Liver (tissue), 3 donors: ENCODE measurements at regions not wholly inside any gene's neighbourhood (a gene's known extent, or its start where the extent isn't known, plus 50 kb on each side); places are given as distances from the start of the nearest gene placed in this dataset.

ENCODE experiments used
- EGR1 ChIP-seq, 2 donors: IDR thresholded peaks; 2 replicates each; pipeline ENCODE4 v1.6.1; 2016 to 2018; ENCODE audit warnings: antibody characterized with exemption in 2 of 2, low read depth in 2 of 2
- FOXA1 ChIP-seq: IDR thresholded peaks from 2 replicates; pipeline ENCODE4 v1.6.1; 2016; ENCODE audit warnings: antibody characterized with exemption
- GABPA ChIP-seq, 2 donors: IDR thresholded peaks in 1 of 2; conservative IDR thresholded peaks in 1 of 2; 2 replicates each; pipeline ENCODE4 v1.6.1; 2016; ENCODE audit warnings: antibody characterized with exemption in 2 of 2, mild to moderate bottlenecking in 1 of 2, moderate library complexity in 1 of 2
- HNF4A ChIP-seq, 2 donors: conservative IDR thresholded peaks; 2 replicates each; pipeline ENCODE4 v1.6.1; 2016; ENCODE audit warnings: antibody characterized with exemption in 2 of 2, mild to moderate bottlenecking in 2 of 2
- JUND ChIP-seq, 2 donors: IDR thresholded peaks; 2 replicates each; pipeline ENCODE4 v1.6.1; 2016; ENCODE audit warnings: antibody characterized with exemption in 2 of 2
- RAD21 ChIP-seq, 2 donors: IDR thresholded peaks; 2 replicates each; pipeline ENCODE4 v1.6.1; 2016; ENCODE audit warnings: antibody characterized with exemption in 2 of 2, mild to moderate bottlenecking in 2 of 2
- SP1 ChIP-seq: IDR thresholded peaks from 2 replicates; pipeline ENCODE4 v1.6.1; 2018; ENCODE audit warnings: antibody characterized with exemption, mild to moderate bottlenecking
- YY1 ChIP-seq: IDR thresholded peaks from 2 replicates; pipeline ENCODE4 v1.6.1; 2016; ENCODE audit warnings: antibody characterized with exemption, mild to moderate bottlenecking
- TF ChIP-seq, protein P1 (sequence below): fragments of 150-350 bp; IDR thresholded peaks from 2 replicates; pipeline ENCODE4 v1.5.1; 2017; ENCODE audit warnings: improper control_type of control experiment, low read depth, low read length; ENCODE audit not compliant: missing input control
- TF ChIP-seq, protein P2 (sequence below): IDR thresholded peaks from 2 replicates; pipeline ENCODE4 v1.6.1; 2016; ENCODE audit warnings: antibody characterized with exemption, mild to moderate bottlenecking
- TF ChIP-seq, protein P3 (sequence below): IDR thresholded peaks from 2 replicates; pipeline ENCODE4 v1.6.1; 2016; ENCODE audit warnings: antibody characterized with exemption
- TF ChIP-seq, protein P4 (sequence below): IDR thresholded peaks from 2 replicates; pipeline ENCODE4 v1.6.1; 2016; ENCODE audit warnings: antibody characterized with exemption
- TF ChIP-seq, protein P5 (sequence below): IDR thresholded peaks from 2 replicates; pipeline ENCODE4 v1.6.1; 2016; ENCODE audit warnings: antibody characterized with exemption
- donor health status: healthy.
- donor health status: healthy.

DNA sequence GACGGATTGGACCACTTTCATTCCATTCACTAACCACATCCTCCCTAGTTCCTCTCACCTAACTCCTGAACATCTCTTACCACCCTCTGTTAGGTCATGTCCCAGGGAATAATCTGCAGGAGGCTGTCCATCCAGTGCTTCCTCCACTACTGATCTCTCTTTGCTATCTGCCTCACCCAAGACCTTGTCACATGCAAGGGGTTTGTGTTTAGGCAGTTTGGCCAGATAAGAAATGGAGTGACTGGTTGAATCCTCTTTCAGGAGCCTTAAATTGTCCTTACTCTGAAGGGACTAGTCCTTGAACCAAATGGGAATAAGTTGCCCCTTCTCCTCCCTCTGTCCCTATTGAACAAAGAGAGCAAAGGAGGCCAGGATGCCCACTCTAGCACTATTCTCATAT, 249.2 kb upstream of the BTG1 start:
- TF ChIP-seq, protein P1, sequence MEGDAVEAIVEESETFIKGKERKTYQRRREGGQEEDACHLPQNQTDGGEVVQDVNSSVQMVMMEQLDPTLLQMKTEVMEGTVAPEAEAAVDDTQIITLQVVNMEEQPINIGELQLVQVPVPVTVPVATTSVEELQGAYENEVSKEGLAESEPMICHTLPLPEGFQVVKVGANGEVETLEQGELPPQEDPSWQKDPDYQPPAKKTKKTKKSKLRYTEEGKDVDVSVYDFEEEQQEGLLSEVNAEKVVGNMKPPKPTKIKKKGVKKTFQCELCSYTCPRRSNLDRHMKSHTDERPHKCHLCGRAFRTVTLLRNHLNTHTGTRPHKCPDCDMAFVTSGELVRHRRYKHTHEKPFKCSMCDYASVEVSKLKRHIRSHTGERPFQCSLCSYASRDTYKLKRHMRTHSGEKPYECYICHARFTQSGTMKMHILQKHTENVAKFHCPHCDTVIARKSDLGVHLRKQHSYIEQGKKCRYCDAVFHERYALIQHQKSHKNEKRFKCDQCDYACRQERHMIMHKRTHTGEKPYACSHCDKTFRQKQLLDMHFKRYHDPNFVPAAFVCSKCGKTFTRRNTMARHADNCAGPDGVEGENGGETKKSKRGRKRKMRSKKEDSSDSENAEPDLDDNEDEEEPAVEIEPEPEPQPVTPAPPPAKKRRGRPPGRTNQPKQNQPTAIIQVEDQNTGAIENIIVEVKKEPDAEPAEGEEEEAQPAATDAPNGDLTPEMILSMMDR: no peak
- TF ChIP-seq JUND (IDR thresholded peaks at IDR 0.05): no peak
- TF ChIP-seq, protein P2, sequence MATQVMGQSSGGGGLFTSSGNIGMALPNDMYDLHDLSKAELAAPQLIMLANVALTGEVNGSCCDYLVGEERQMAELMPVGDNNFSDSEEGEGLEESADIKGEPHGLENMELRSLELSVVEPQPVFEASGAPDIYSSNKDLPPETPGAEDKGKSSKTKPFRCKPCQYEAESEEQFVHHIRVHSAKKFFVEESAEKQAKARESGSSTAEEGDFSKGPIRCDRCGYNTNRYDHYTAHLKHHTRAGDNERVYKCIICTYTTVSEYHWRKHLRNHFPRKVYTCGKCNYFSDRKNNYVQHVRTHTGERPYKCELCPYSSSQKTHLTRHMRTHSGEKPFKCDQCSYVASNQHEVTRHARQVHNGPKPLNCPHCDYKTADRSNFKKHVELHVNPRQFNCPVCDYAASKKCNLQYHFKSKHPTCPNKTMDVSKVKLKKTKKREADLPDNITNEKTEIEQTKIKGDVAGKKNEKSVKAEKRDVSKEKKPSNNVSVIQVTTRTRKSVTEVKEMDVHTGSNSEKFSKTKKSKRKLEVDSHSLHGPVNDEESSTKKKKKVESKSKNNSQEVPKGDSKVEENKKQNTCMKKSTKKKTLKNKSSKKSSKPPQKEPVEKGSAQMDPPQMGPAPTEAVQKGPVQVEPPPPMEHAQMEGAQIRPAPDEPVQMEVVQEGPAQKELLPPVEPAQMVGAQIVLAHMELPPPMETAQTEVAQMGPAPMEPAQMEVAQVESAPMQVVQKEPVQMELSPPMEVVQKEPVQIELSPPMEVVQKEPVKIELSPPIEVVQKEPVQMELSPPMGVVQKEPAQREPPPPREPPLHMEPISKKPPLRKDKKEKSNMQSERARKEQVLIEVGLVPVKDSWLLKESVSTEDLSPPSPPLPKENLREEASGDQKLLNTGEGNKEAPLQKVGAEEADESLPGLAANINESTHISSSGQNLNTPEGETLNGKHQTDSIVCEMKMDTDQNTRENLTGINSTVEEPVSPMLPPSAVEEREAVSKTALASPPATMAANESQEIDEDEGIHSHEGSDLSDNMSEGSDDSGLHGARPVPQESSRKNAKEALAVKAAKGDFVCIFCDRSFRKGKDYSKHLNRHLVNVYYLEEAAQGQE: no peak
- TF ChIP-seq, protein P3, sequence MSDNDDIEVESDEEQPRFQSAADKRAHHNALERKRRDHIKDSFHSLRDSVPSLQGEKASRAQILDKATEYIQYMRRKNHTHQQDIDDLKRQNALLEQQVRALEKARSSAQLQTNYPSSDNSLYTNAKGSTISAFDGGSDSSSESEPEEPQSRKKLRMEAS: no peak
- no peak for TF ChIP-seq HNF4A (conservative IDR thresholded peaks at IDR 0.05)
- TF ChIP-seq YY1: no peak
- TF ChIP-seq SP1: no peak
- TF ChIP-seq RAD21 (IDR thresholded peaks at IDR 0.05): no peak
- no peak for TF ChIP-seq GABPA (IDR thresholded peaks at IDR 0.05 in 1 of 2, conservative IDR thresholded peaks at IDR 0.05 in 1 of 2)
- TF ChIP-seq EGR1 (IDR thresholded peaks at IDR 0.05; ENCODE audit: low read depth in 2 of 2): no peak
- no peak for TF ChIP-seq FOXA1
- TF ChIP-seq, protein P4, sequence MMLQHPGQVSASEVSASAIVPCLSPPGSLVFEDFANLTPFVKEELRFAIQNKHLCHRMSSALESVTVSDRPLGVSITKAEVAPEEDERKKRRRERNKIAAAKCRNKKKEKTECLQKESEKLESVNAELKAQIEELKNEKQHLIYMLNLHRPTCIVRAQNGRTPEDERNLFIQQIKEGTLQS: no peak
- TF ChIP-seq, protein P5, sequence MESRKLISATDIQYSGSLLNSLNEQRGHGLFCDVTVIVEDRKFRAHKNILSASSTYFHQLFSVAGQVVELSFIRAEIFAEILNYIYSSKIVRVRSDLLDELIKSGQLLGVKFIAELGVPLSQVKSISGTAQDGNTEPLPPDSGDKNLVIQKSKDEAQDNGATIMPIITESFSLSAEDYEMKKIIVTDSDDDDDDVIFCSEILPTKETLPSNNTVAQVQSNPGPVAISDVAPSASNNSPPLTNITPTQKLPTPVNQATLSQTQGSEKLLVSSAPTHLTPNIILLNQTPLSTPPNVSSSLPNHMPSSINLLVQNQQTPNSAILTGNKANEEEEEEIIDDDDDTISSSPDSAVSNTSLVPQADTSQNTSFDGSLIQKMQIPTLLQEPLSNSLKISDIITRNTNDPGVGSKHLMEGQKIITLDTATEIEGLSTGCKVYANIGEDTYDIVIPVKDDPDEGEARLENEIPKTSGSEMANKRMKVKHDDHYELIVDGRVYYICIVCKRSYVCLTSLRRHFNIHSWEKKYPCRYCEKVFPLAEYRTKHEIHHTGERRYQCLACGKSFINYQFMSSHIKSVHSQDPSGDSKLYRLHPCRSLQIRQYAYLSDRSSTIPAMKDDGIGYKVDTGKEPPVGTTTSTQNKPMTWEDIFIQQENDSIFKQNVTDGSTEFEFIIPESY: no peak
